Hepatic stellate cell (primary cell): ENCODE measurements at regions not wholly inside any gene's neighbourhood (a gene's known extent, or its start where the extent isn't known, plus 50 kb on each side); places are given as distances from the start of the nearest gene placed in this dataset.

Source experiments
- DNase-seq: peaks from one replicate; pipeline ENCODE4 v3.0.0; 2011; ENCODE audit warnings: low spot score

- no peak for DNase-seq
Observed at GRCh38 chr12:90149453-90149852, 440.8 kb upstream of the ATP2B1 start.

- DNase-seq = no peak
Observed at GRCh38 chr12:90129366-90130030, 420.9 kb upstream of the ATP2B1 start.

GRCh38 chr12:90128526-90128925, 419.9 kb upstream of the ATP2B1 start:
- DNase-seq = no peak

- no peak for DNase-seq
Observed at GRCh38 chr12:90126125-90126524, 417.5 kb upstream of the ATP2B1 start.

GRCh38 chr12:90124914-90125313, 416.3 kb upstream of the ATP2B1 start:
- DNase-seq = no peak

- no peak for DNase-seq
Observed at GRCh38 chr12:90124289-90124688, 415.7 kb upstream of the ATP2B1 start.

GRCh38 chr12:90122681-90123080, 414.0 kb upstream of the ATP2B1 start:
- no peak for DNase-seq

GRCh38 chr12:90120627-90121026, 412.0 kb upstream of the ATP2B1 start:
- DNase-seq = no peak

GRCh38 chr12:90112666-90113065, 404.0 kb upstream of the ATP2B1 start:
- DNase-seq = no peak

- no peak for DNase-seq
Observed at GRCh38 chr12:90111791-90112580, 403.3 kb upstream of the ATP2B1 start.

- no peak for DNase-seq
Observed at GRCh38 chr12:90106568-90106967, 397.9 kb upstream of the ATP2B1 start.

GRCh38 chr12:90102957-90103652, 394.5 kb upstream of the ATP2B1 start:
- no peak for DNase-seq

GRCh38 chr12:90100579-90100978, 391.9 kb upstream of the ATP2B1 start:
- no peak for DNase-seq

- no peak for DNase-seq
Observed at GRCh38 chr12:90099288-90099687, 390.6 kb upstream of the ATP2B1 start.

GRCh38 chr12:90098132-90098779, 389.6 kb upstream of the ATP2B1 start:
- no peak for DNase-seq

- no peak for DNase-seq
Observed at GRCh38 chr12:90091809-90092208, 383.2 kb upstream of the ATP2B1 start.

GRCh38 chr12:90090929-90091651, 382.5 kb upstream of the ATP2B1 start:
- DNase-seq = peak; percentile 14

- DNase-seq = no peak
Observed at GRCh38 chr12:90086281-90086680, 377.6 kb upstream of the ATP2B1 start.

- no peak for DNase-seq
Observed at GRCh38 chr12:90085494-90086274, 377.0 kb upstream of the ATP2B1 start.

- no peak for DNase-seq
Observed at GRCh38 chr12:90084018-90084417, 375.4 kb upstream of the ATP2B1 start.

- no peak for DNase-seq
Observed at GRCh38 chr12:90080616-90081015, 372.0 kb upstream of the ATP2B1 start.
